B cell (primary cell): ENCODE measurements at regions not wholly inside any gene's neighbourhood (a gene's known extent, or its start where the extent isn't known, plus 50 kb on each side); places are given as distances from the start of the nearest gene placed in this dataset.

ENCODE experiments used
- EZH2 ChIP-seq: IDR thresholded peaks from 2 replicates; pipeline ENCODE4 v1.6.1; 2012; ENCODE audit warnings: borderline replicate concordance, low read depth, mild to moderate bottlenecking, moderate library complexity, low read length; ENCODE audit not compliant: insufficient read depth, poor library complexity, severe bottlenecking
- TF ChIP-seq, protein P1 (sequence below): fragments of 200-600 bp; IDR thresholded peaks from one replicate; pipeline ENCODE4 v1.8.0; 2022; ENCODE audit warnings: antibody characterized with exemption, mild to moderate bottlenecking

- TF ChIP-seq, protein P1, sequence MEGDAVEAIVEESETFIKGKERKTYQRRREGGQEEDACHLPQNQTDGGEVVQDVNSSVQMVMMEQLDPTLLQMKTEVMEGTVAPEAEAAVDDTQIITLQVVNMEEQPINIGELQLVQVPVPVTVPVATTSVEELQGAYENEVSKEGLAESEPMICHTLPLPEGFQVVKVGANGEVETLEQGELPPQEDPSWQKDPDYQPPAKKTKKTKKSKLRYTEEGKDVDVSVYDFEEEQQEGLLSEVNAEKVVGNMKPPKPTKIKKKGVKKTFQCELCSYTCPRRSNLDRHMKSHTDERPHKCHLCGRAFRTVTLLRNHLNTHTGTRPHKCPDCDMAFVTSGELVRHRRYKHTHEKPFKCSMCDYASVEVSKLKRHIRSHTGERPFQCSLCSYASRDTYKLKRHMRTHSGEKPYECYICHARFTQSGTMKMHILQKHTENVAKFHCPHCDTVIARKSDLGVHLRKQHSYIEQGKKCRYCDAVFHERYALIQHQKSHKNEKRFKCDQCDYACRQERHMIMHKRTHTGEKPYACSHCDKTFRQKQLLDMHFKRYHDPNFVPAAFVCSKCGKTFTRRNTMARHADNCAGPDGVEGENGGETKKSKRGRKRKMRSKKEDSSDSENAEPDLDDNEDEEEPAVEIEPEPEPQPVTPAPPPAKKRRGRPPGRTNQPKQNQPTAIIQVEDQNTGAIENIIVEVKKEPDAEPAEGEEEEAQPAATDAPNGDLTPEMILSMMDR, result no peak
- no peak for TF ChIP-seq EZH2
These were observed 82.9 kb upstream of the HGF start for GRCh38 chr7:81852701-81853100.
